CD14-positive monocyte (primary cell): ENCODE measurements at regions not wholly inside any gene's neighbourhood (a gene's known extent, or its start where the extent isn't known, plus 50 kb on each side); places are given as distances from the start of the nearest gene placed in this dataset.

Source experiments
- DNase-seq, 3 donors: peaks; one replicate each; pipeline ENCODE4 v3.0.0-alpha.2; 2011 to 2022
- H2AFZ ChIP-seq: 2 replicates; pipeline ENCODE4 v1.6.0; 2012; ENCODE audit warnings: mild to moderate bottlenecking, low read depth, low read length, inconsistent platforms; ENCODE audit not compliant: insufficient read depth, poor library complexity, severe bottlenecking
- H3K27ac ChIP-seq, 2 donors: 1 replicate in 1 of 2; 2 replicates in 1 of 2; pipeline ENCODE4 v1.5.1; 2012 to 2013; ENCODE audit warnings: low read length in 2 of 2, control low read depth in 1 of 2, inconsistent platforms in 1 of 2, low read depth in 1 of 2, mild to moderate bottlenecking in 1 of 2
- H3K27me3 ChIP-seq, 2 donors: one replicate each; pipeline versions ENCODE4 v1.6.0 to v1.6.1; 2011 to 2013; ENCODE audit warnings: low read length in 2 of 2; ENCODE audit not compliant: control insufficient read depth in 2 of 2, insufficient read depth in 2 of 2
- H3K36me3 ChIP-seq, 2 donors: replicated peaks in 1 of 2; 1 replicate in 1 of 2; 2 replicates in 1 of 2; pipeline versions ENCODE4 v1.5.1 to v1.6.1; 2012 to 2013; ENCODE audit warnings: low read length in 2 of 2, control low read depth in 1 of 2, inconsistent platforms in 1 of 2, mild to moderate bottlenecking in 1 of 2; ENCODE audit not compliant: insufficient read depth in 2 of 2, control insufficient read depth in 1 of 2
- H3K4me1 ChIP-seq, 2 donors: 1 replicate in 1 of 2; 2 replicates in 1 of 2; pipeline versions ENCODE4 v1.5.1 to v1.6.1; 2012 to 2013; ENCODE audit warnings: low read length in 2 of 2, control low read depth in 1 of 2, inconsistent platforms in 1 of 2, mild to moderate bottlenecking in 1 of 2, moderate library complexity in 1 of 2; ENCODE audit not compliant: insufficient read depth in 2 of 2, control insufficient read depth in 1 of 2
- H3K4me2 ChIP-seq: replicated peaks from 2 replicates; pipeline ENCODE3; 2012; ENCODE audit warnings: low read length, moderate library complexity, mild to moderate bottlenecking; ENCODE audit not compliant: poor library complexity, severe bottlenecking; ENCODE audit errors: extremely low read depth
- H3K4me3 ChIP-seq, 3 experiments: fragments of 200-600 bp in 1 of 3; sonication (generic) in 1 of 3; replicated peaks in 1 of 3; 1 replicate in 2 of 3; 2 replicates in 1 of 3; pipeline ENCODE4 v1.5.1; 2011 to 2013; ENCODE audit warnings: low read length in 3 of 3, mild to moderate bottlenecking in 3 of 3, control low read depth in 2 of 3, low read depth in 2 of 3, inconsistent platforms in 1 of 3, moderate library complexity in 1 of 3
- H3K79me2 ChIP-seq: 2 replicates; pipeline ENCODE4 v1.6.0; 2012; ENCODE audit warnings: mild to moderate bottlenecking, control low read depth, inconsistent platforms, low read length, moderate library complexity; ENCODE audit not compliant: insufficient read depth
- H3K9ac ChIP-seq: 2 replicates; pipeline ENCODE4 v1.6.0; 2017; ENCODE audit warnings: low read length, mild to moderate bottlenecking; ENCODE audit not compliant: insufficient read depth, poor library complexity, severe bottlenecking
- H3K9me3 ChIP-seq, 2 donors: replicated peaks in 1 of 2; 1 replicate in 1 of 2; 2 replicates in 1 of 2; pipeline versions ENCODE4 v1.5.1 to v1.6.1; 2012 to 2013; ENCODE audit warnings: low read length in 2 of 2, control low read depth in 1 of 2; ENCODE audit not compliant: control insufficient read depth in 1 of 2, insufficient read depth in 1 of 2
- H4K20me1 ChIP-seq: 2 replicates; pipeline ENCODE4 v1.6.0; 2012; ENCODE audit warnings: mild to moderate bottlenecking, low read length, control low read depth, moderate library complexity; ENCODE audit not compliant: insufficient read depth
- H3K27ac Mint-ChIP-seq, 7 donors: one replicate each; pipeline ENCODE4 v1.8.0; 2020; ENCODE audit warnings: mild to moderate bottlenecking in 7 of 7, mixed read lengths in 7 of 7, moderate library complexity in 6 of 7, inconsistent platforms in 2 of 7
- H3K27me3 Mint-ChIP-seq, 3 donors: one replicate each; pipeline ENCODE4 v1.8.0; 2021 to 2022; ENCODE audit warnings: low read depth in 3 of 3, mild to moderate bottlenecking in 3 of 3, mixed read lengths in 3 of 3, moderate library complexity in 3 of 3, inconsistent platforms in 1 of 3
- H3K36me3 Mint-ChIP-seq, 2 donors: one replicate each; pipeline ENCODE4 v1.8.0; 2020; ENCODE audit warnings: mixed read lengths in 2 of 2, inconsistent platforms in 1 of 2, mild to moderate bottlenecking in 1 of 2
- H3K4me1 Mint-ChIP-seq: one replicate; pipeline ENCODE4 v1.8.0; 2020; ENCODE audit warnings: mild to moderate bottlenecking, mixed read lengths
- H3K4me3 Mint-ChIP-seq, 2 donors: one replicate each; pipeline ENCODE4 v1.8.0; 2020; ENCODE audit warnings: mild to moderate bottlenecking in 2 of 2, mixed read lengths in 2 of 2, moderate library complexity in 1 of 2
- H3K9me3 Mint-ChIP-seq, 7 donors: one replicate each; pipeline ENCODE4 v1.8.0; 2020 to 2022; ENCODE audit warnings: mixed read lengths in 7 of 7, mild to moderate bottlenecking in 6 of 7, moderate library complexity in 6 of 7, inconsistent platforms in 2 of 7
- CTCF ChIP-seq: fragments of 200-600 bp; IDR thresholded peaks from one replicate; pipeline ENCODE4 v1.8.0; 2022; ENCODE audit warnings: antibody characterized with exemption, mild to moderate bottlenecking
- WGBS: methylation state at CpG from one replicate; pipeline ENCODE4 v1.1.5; 2013; ENCODE audit warnings: missing lambda C conversion rate; ENCODE audit not compliant: insufficient coverage; 5-methylcytosine and 5-hydroxymethylcytosine counted together
- intact Hi-C, 2 donors: fragments of 100-400 bp; cut with micrococcal nuclease; formaldehyde crosslinking; loops; one replicate each; pipeline versions ENCODE4 v1.15.0 to v1.15.1; 2023

GRCh38 chr20:62551407-62552323, 75.9 kb upstream of the GATA5 start:
- 14% methylated on average over 37 of the region's 47 CpGs for WGBS
- H3K9me3 ChIP-seq = peaks cover 0 to 3% of the 10 kb centered on the region in 2 donors
- no peak overlapping the region for H3K27ac ChIP-seq
- H2AFZ ChIP-seq = no peak overlapping the region
- no peak for DNase-seq
- no peak overlapping the region for H3K9ac ChIP-seq
- Mint-ChIP-seq H3K4me1 (peaks cover 6% of the 10 kb centered on the region), H3K27me3 (peaks cover 48 to 66% (median 64%) of the 10 kb centered on the region in 3 donors), H3K36me3 (no peaks in the 10 kb centered on the region), H3K27ac (no peak overlapping the region), H3K4me3 (peak overlapping the region in 1 of 2 donors; percentile 67), H3K9me3 (peaks cover 0 to 7% (median 2%) of the 10 kb centered on the region in 7 donors)
- peak overlapping the region; percentile 19 for H3K4me2 ChIP-seq
- TF ChIP-seq CTCF = no peak
- intact Hi-C loops = no loop called here
- no peaks in the 10 kb centered on the region for H3K79me2 ChIP-seq
- peaks cover 0 to 8% of the 10 kb centered on the region in 2 donors for H3K4me1 ChIP-seq
- peaks cover 17 to 64% of the 10 kb centered on the region in 2 donors for H3K27me3 ChIP-seq
- H3K36me3 ChIP-seq = no peaks in the 10 kb centered on the region
- no peak overlapping the region for H3K4me3 ChIP-seq
- no peaks in the 10 kb centered on the region for H4K20me1 ChIP-seq

- H3K4me3 Mint-ChIP-seq = peak overlapping the region in 1 of 2 donors; percentile 51
- Histone ChIP-seq H2AFZ (no peak overlapping the region), H3K4me1 (peaks cover 0 to 8% of the 10 kb centered on the region in 2 donors), H3K36me3 (no peaks in the 10 kb centered on the region), H3K4me2 (no peak overlapping the region), H3K27ac (no peak overlapping the region), H3K27me3 (peaks cover 17 to 63% of the 10 kb centered on the region in 2 donors), H4K20me1 (no peaks in the 10 kb centered on the region), H3K9ac (no peak overlapping the region), H3K9me3 (peaks cover 0 to 3% of the 10 kb centered on the region in 2 donors), H3K79me2 (no peaks in the 10 kb centered on the region), H3K4me3 (no peak overlapping the region)
- WGBS = 92% methylated on average over 8 of the region's 14 CpGs
- H3K36me3 Mint-ChIP-seq = no peaks in the 10 kb centered on the region
- peaks cover 0 to 7% (median 2%) of the 10 kb centered on the region in 7 donors for H3K9me3 Mint-ChIP-seq
- H3K27me3 Mint-ChIP-seq = peaks cover 45 to 64% (median 63%) of the 10 kb centered on the region in 3 donors
- peaks cover 6% of the 10 kb centered on the region for H3K4me1 Mint-ChIP-seq
- DNase-seq = no peak
- H3K27ac Mint-ChIP-seq = no peak overlapping the region
- TF ChIP-seq CTCF = no peak
- intact Hi-C loops = no loop called here
Observed at GRCh38 chr20:62552613-62553012, 76.8 kb upstream of the GATA5 start.
